SW 1271 (cell line): ENCODE measurements at regions not wholly inside any gene's neighbourhood (a gene's known extent, or its start where the extent isn't known, plus 50 kb on each side); places are given as distances from the start of the nearest gene placed in this dataset.

ENCODE experiments used
- DNase-seq, 2 experiments: peaks; one replicate each; lab custom pipeline; 2025; lab: John Stamatoyannopoulos, UW

DNA sequence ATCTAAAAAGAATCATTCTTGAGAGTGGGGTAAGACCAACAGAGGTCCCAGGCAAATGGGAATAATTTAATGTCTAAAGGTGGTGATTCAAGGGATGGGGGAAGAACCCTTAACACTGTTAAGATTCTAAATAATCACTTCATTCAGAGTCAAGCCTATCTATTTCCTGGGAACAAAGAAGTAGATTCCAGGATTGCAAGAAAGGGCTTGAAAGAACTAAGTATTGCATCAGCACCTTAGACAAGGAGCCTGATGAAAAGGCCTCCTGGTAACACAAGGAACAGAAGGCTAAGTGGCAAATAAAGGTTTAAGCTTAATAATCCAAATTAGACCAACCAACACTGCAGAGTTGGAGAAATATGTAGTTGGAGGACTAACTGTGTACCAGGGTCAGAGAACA lies 620.7 kb upstream of the BTBD3 start:
- DNase-seq = no peak

DNA sequence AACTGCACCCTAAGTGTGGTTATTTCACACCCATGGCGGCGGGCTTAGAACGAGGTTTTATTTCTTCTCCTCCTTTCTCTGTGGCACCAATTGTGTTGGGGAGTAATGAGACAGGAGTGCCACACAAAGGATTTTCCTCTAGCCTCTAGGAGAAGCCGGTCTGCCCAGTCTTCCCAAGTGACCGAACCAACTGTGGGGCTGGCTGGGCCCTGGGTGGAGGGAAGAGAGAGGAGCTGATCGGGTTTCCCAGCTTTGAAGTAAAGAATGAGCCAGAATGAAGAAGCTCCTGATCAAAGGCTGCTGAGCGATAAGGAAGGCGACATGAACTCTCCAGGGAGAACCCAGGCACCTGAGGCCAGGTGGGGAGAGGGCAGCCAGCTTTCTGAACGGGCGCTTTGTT lies 616.0 kb upstream of the BTBD3 start:
- DNase-seq = no peak

DNA sequence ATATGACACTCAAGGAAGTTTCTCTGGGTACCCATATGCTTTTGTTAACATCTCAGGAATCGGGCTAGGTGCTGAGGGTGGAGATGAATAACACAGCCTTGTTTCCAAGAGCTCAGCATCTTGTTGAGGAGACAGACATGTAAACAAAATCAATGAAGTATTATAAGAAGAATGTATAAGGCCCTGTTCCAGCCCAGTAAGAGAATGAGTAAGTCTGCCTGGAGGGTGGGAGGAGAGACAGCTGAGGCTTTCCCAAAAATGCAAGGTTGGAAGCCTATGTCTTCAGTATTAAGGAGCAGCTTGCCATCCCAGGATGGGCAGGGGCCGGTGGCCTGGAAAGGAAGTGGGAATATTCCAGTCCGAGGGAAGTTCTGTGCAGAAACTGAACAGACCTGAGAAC lies 615.3 kb upstream of the BTBD3 start:
- DNase-seq = no peak

DNA sequence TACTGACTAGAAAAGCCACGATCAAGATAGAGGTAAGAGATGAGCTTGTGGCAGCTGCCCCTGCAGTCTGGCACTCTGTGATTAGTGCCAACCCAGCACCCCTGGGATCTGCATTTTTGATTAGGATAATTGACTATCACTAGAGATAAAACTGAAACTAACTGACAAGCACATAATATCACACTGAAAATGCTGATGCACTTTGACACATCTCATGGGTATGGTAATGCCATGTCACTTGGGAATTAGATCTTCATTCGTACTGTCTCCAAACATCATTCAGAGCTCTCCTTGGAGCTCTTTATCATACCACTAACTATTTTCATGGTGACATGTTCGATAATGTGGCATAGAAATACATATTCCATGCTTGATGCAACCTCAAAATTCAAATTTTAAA lies 612.9 kb upstream of the BTBD3 start:
- no peak for DNase-seq

DNA sequence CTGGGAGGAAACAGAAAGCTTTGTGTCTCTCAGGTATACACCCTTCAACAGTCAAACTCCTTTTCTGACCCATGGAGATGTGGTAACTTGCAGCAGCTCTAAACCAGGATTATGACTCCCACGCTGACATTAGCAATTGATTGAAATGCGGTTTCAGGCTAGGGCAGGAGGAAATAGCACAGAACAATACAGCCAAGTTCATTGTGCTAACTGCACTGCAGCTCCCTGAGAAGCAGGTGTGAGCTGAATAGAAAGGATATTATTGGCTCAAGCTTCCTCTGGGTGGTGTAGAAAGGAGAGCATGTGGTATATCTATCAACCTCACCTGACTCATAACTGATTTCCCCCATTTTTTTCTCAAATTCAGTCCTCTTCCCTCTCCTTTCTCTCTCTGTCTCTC lies 612.3 kb upstream of the BTBD3 start:
- no peak for DNase-seq

DNA sequence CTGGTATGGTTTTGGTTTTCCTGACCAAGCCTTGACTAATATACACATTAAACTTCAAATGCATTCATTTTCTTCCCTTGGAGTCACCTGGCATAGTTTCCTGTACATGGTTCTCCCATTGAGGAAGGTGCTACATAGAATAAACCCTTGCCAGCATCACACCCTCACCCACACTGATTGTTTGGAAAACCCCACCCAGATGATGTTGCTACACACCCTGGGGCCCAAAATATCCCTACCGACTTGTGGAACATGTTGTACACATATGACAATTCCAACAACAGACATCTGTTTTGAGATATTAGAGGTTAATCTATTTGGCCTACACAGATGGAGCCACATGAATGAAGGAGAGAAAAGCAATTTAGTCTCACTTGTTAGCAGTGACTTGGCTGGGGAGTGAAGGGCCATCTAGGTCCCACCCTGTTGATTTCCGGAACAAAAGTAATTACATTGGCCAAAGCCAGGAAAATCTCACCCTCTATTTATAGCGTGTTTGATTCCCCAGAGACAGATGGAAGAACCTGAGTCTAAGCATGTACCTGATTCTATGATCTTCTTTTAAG lies 606.0 kb upstream of the BTBD3 start:
- DNase-seq = no peak

DNA sequence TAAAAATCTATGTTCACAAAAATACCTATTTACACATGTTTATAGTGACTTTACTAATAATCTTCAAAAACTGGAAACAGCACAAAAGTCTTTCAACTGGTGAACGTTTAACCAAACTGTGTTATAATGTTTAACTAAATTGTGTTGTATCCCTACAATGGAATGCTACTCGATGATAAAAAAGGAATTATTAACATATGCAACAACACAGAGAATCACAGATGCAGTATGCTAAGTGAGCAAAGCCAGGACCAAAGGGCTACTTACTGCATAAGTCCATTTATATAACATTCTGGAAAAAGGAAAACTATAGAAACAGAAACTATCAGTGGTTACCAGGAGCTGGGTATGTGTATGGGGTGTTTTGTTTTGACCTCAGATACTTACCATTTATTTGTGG lies 602.2 kb upstream of the BTBD3 start:
- no peak for DNase-seq

DNA sequence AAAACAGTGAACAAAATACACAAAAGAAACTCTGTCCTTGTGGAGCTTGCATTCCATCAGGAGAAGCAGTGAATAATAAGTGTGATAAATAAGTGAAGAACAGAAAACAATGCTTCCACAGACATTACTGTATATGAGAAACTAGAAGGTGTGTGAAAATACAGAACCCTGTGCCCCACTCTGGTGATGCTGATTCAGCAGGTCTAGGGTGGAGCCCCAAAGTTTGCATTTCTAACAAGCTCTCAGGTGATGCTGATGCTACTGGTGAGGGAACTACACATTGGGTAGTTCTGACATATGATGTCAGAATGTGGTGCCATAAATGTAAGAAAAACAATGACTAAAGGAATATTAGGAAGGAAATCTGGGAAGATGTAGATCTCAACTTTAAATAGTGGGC lies 601.4 kb upstream of the BTBD3 start:
- no peak for DNase-seq

DNA sequence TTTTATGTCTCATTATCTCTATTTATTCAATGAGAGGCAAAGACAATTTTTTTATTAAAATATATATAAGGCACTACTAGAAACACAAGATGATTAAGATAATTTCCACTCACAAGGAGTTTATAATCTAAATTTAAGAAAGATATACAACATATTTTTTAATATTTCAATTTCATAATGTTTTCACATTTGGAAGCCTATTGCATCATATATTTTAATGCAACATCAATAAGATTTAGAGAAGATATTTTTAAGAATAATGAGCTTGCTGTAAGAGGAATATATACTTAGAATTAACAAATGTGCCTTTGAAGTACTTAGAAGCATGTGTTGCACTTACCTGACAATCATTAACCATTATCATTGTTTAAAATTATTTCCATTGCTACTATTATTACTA lies 597.7 kb upstream of the BTBD3 start:
- no peak for DNase-seq

DNA sequence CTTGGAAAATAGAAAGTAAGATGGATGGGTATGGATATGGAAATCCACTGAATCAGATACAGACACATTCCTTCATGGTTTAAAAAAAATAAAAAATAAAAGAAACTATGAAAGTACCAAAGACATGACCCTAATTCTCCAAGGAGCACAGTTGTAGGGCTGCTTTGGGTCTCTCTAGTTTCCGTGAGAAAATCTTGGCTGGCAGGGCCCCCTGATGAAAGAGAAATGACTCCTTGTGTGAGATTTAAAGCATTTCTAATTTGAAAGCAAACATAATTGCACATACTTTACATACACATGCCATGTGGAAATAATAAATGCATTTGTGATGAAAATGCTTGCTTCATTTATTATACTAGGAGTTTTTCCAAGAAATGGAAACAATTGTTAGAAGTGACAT lies 593.9 kb upstream of the BTBD3 start:
- no peak for DNase-seq

DNA sequence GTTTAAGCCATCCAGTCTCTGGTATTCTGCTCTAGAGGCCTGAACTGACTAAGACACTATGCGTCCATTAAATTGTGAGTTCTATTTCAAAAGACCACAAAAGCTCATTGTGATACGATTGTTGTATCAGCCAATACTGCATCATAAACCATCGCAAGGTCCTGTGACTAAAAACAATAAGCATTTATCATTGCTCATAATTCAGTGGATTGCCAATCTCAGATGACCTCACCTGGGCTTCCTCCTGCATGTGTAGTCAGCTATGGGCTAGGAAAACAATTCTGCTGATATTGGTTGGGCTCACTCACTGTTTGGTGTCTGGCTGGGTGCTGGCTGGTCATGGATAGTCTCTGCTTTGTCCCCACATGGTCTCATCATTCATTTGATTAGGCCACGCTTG lies 592.7 kb upstream of the BTBD3 start:
- DNase-seq = no peak

DNA sequence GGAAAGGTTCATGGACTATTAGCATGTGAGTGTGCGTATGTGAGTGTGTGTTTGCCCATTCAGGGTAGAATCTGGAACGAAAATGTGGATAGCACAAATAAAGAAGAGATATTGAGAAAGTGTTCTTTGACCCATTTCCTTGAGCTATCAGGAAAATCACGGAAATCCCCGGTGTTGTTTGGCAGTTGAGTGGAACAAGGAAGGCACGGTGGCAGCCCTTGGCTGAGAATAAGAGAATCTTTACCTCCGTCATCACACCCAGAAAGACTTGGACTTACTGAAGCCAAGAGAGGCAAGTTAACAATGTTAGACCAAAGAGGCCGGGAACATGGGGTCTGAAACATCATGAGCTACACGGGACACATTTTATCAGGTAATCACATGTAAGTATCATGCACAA lies 588.9 kb upstream of the BTBD3 start:
- no peak for DNase-seq

DNA sequence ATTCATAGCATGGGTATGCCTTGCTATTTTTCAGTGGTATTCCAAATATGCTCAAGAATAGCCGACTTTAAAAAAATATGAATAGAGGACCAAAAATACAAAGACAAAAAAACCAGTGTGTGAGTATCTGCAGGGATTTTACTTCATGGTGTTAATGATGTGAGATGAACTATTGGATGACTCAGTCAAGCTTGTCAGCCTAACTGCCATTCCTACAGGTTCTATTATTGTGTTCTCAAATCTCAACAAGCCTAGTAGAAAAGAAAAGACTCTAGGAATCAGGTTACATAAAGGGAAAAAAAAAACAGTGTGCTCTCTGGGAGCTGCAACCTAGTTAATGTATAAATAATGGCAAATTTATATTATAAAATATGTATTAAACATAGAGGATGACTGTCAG lies 588.4 kb upstream of the BTBD3 start:
- DNase-seq = no peak

DNA sequence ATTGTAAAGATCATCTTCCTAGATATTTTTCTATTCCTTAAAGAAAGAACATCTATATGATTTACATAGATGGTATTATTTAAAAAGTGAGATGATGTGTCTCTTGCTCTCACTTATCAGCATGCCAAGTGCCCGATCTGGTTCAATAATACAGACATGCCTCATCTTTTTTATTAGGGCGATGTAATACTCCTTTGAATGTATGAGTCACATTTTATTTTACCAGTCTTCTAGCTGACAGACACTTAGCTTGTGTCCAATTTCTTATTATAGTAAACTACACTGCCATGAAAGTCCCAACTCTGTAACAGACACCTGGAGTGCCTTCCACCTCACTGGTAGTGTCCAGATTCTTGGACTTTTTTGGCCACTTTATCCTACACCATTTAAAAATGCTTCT lies 586.6 kb upstream of the BTBD3 start:
- DNase-seq = no peak

DNA sequence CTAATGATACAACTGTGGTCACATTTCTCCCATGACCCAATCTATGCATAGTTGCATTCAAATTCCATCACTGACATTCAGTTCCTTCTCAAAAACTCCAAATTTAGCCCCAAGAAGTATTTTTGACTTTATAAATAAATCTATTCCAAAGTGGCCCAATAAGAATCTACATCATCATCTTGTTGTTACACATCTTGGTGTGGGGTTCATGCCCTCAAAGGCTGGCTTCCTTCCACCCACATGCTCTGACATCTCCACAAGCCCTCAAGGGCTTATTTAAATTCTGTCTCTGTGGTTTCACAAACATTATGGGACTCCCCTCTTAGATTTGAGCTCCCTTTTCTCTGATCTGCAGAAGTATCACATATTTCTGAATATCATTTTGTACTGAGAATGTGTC lies 585.3 kb upstream of the BTBD3 start:
- no peak for DNase-seq

DNA sequence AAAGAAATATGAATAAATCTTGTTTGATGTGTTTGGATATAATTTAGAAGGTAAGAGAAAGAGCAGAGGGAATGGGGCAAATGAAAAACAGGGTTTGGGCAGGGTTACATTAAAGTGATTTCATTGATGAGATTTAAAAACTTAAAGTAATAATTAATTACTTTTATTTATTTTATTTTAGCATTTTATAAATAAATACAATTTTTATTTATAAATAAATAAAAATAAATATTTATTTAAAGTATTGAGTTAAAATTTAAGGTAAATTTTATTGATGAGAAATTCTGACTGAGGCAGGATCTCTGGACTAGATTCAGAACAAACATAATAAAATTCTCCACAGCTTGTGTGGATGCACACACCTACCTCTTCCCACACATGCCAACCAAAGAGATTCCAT lies 584.1 kb upstream of the BTBD3 start:
- no peak for DNase-seq

DNA sequence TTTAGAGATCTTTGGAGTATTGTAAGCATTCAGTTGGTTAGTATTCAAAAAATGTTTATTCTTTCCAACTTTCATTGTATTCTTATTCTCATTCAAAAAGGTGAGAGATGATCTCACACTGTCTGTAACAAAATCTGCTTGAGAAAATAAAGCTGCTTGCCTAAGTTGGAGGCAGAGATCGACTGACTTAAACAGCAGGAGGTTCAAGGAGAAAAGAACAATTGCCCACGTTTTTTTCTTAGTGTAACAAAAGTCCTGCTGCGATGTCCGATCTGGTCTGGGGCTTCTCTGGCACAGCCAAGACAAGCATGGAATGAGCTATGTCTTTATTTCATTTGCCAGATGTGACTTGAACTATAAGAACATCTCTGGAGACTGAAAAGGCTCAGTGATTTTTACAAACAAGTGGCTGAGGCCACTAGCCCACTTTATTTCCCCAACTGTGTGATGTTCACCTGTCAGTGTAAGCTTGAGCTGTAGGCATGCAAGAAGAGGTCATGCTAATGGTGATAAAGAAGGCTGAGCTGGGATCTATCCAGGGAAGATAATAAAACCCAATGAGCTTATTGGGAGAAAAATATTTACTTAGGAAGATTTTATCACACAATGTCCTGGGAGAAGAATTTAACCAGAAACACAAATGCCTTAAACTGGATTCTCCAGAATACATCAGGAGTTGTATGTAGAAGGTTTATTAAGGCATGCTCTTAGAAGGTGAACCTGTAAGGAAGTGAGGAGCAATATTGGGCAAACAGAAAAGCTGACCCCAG lies 580.1 kb upstream of the BTBD3 start:
- no peak for DNase-seq

DNA sequence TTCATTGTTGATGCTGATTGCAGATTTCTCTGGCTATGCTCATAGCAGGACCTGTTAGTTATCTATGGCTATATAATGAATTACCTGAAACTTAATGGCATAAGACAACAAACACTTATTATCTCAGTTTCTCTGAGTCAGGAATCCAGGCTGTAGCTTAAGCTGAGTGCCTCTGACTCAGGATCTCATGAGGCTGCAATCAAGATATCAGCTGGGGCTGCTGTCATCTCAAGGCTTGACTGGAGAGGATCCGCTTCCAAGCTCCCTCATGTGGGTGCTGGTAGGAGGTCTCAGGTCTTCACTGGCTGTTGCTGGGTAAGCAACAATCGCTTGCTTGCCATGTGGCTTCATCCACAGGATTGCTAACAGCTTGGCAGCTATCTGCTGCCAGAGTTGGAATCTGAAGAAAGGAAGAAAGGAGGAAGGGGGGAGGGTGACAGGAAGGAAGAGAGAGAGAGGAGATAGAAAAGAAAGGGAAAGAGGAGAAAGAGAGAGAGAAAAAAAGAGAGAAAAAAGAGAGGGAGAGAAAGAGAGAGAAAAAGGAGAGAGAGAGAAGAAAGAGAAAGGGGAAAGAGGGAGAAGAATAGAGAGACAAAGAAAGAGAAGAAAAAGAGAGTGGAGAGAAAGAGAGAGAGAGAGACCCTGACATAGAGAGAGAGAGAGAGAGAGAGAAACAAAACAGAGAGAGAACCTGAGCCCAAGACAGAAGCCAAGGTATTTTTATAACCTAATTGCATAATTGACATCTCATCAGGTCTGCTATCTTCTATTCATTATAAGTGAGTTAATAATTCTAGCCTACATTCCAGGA lies 579.0 kb upstream of the BTBD3 start:
- no peak for DNase-seq

DNA sequence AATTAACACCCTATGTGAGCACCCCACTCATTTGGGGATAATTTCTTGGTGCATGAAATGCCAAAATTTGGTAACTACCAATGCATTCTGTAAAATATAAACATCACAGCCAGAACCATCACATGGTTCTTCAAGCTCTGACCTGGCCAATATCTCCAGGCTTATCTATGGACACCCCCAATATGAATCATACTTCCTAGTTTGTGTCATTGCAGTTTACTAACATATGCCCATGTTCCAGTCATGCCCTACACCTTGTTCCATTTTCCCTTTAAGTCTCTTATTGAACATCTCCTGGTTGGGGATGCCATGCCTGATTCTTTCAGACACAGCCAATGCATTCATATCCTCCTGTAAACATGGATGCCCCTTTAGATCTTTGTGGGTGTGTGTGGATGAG lies 572.8 kb upstream of the BTBD3 start:
- no peak for DNase-seq

DNA sequence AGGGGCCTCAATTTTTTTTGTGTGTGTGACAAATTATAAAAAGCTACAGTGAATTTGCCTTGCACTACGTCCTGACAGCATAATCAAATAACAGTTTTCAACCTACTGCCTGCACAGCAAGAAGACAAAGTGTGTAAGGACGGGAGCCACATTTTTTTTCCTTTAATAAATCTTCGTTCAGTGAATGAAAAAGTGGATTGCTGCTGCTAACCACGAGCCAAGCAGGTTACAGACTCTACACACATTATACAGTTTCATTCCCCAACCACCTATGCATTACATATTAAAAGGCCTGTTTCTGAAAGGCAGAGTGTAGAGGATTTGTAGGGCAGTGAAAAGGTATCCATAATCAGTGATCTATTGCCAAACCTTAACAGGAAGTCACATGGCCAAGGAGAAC lies 570.0 kb upstream of the BTBD3 start:
- DNase-seq = no peak

DNA sequence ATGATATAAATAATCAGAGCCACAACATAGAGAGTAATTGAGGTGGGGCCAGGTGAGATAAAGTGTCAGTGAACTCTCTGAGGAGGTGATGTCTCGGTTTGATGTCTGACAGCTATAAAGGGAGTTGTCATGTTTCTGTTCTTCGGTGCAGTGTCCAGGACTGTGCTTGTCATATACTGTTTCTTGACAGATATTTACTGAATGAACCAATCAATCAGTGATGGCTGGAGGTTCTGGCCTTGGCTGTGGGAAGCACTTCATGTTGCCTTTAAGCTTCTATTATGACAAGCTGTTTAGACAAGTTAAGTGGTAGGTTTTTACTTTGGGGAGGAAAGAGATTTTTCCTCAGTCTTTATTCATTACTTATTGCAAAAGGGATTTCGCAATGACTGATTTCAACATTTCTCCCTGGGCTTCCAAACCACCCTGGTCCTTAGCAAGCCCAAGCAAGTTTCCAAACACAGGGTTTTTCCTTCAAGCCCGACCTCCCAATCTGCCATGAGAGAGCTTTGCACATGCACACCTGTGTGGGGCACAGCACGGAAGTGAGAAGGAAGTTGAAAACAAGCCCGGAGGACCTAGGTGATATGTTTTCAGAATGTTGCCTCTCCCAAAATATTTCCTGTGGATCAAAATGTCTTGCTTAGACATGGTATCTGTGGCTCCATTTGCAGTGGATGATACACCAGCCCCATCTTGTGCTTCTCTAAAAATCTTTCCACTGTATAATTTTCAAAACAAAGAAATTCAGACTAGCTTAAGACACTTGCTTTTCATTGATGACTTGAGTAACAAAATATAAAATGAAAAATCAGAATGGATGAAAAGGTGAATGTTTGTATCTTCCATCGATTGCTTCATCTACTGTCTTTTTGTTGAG lies 567.3 kb upstream of the BTBD3 start:
- no peak for DNase-seq

DNA sequence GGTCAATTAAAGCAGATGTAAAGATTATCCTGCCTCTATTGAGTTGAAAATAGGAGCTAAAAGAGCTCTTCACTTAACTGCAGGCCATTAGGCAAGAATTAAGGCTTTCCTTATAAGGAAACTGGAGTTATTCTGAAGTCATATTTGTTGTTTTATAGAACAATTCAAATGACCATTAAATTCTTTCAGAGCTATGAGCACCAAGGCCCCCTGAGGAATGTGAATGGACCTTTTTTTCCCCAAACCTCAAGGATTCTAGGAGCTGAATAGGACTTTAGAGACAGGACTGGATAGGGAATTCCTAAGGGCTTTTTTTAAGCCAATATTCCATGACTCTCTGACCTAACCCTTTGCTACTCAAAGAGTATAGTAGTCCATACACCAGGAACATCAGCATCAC lies 565.7 kb upstream of the BTBD3 start:
- no peak for DNase-seq
